Left ventricle myocardium inferior (tissue), 1 donor: ENCODE measurements at regions not wholly inside any gene's neighbourhood (a gene's known extent, or its start where the extent isn't known, plus 50 kb on each side); places are given as distances from the start of the nearest gene placed in this dataset.
A peak's percentile ranks its signal among the peaks of the same experiment; 100 is the strongest.

Source experiments
- DNase-seq: peaks from one replicate; pipeline ENCODE4 v3.0.0-alpha.2; 2020
- H3K27ac ChIP-seq: fragments of 200-600 bp; replicated peaks from 2 replicates; pipeline ENCODE4 v1.8.0; 2021
- H3K27me3 ChIP-seq: fragments of 200-600 bp; 2 replicates; pipeline ENCODE4 v1.8.0; 2021; ENCODE audit warnings: low read depth
- H3K36me3 ChIP-seq: fragments of 200-600 bp; 2 replicates; pipeline ENCODE4 v1.8.0; 2021
- H3K4me1 ChIP-seq: fragments of 200-600 bp; 2 replicates; pipeline ENCODE4 v1.8.0; 2021
- H3K4me3 ChIP-seq: fragments of 200-600 bp; 2 replicates; pipeline ENCODE4 v1.8.0; 2021; ENCODE audit warnings: mild to moderate bottlenecking, moderate library complexity
- H3K9me3 ChIP-seq: fragments of 200-600 bp; replicated peaks from 2 replicates; pipeline ENCODE4 v1.8.0; 2021
- CTCF ChIP-seq: fragments of 200-600 bp; IDR thresholded peaks from 2 replicates; pipeline ENCODE4 v1.8.0; 2021; ENCODE audit warnings: antibody characterized with exemption, mild to moderate bottlenecking, borderline replicate concordance
- intact Hi-C: fragments of 100-400 bp; cut with micrococcal nuclease; formaldehyde crosslinking; loops from one replicate; pipeline ENCODE4 v1.11.0; 2022
- donor health status: DM: no; HTN: yes; CAD: no; lungs with severe emphysema.

DNA sequence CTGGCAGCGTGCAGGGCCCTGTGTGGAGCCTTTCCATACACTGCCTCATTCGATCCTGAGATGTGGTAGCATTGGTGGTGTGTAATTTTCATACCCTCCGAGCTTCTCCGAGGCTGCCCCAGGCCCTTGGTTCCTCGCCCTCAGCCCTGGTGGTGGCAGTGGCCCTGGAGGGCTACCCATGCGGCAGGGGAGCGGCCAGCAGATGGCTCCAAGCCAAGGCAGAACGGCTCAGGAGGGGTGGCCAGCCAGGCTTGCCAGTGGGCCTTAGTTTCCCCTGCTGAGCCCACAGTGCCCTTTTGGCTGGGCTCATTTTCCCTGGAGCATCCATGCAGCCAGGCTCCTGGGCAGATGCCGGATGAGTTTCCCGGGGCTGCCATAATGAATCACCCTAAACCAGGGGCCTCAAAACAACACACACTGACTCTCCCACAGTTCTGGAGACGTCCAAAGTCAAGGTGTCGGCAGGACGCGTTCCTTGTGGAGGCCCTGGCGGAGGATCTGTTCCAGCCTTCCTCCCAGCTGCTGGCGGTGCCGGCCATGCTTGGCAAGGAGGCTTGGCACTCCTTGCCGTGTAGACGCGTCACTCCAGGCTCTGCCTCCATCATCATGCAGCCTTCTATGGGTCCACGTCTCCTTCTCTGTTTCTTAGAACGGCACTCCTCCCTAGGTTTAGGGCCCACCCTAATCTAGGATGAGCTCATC is 158.8 kb upstream of the GSE1 start:
- no peaks in the 10 kb centered on the region for H3K9me3 ChIP-seq
- intact Hi-C loops = no loop called here
- no peaks in the 10 kb centered on the region for H3K27me3 ChIP-seq
- no peak for DNase-seq
- TF ChIP-seq CTCF = no peak
- H3K27ac ChIP-seq = no peak overlapping the region
- peaks cover 8% of the 10 kb centered on the region for H3K4me1 ChIP-seq
- no peaks in the 10 kb centered on the region for H3K36me3 ChIP-seq
- H3K4me3 ChIP-seq = no peak overlapping the region

DNA sequence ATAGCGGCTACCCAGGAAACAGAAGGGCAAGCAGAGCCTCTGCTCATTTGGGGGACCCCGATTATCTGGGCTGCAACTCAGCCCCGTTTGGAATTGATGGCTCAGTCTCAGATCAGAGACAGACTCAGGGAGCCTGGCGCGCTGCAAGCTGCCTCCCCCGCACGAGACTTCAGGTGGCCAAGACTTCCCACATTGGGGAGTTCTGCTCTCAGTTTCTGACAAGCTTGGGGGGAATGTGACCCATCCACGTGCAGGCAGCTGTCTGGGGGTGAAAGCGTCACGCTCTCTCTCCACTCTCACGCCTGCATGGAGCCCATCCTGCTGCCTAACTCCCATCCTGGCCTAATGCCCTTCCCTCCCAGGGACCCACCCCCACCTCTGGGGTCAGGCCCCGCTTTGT is 157.6 kb upstream of the GSE1 start:
- Histone ChIP-seq H3K27ac (no peak overlapping the region), H3K27me3 (no peaks in the 10 kb centered on the region), H3K36me3 (no peaks in the 10 kb centered on the region), H3K4me3 (no peak overlapping the region), H3K4me1 (peaks cover 20% of the 10 kb centered on the region), H3K9me3 (no peaks in the 10 kb centered on the region)
- no peak for DNase-seq
- no peak for TF ChIP-seq CTCF
- intact Hi-C loops = no loop called here

GRCh38 chr16:85457366-85457765 is 155.8 kb upstream of the GSE1 start:
- H3K4me3 ChIP-seq = no peak overlapping the region
- intact Hi-C loops = no loop called here
- H3K27ac ChIP-seq = no peak overlapping the region
- no peak for DNase-seq
- no peak for TF ChIP-seq CTCF
- no peaks in the 10 kb centered on the region for H3K36me3 ChIP-seq
- H3K4me1 ChIP-seq = peaks cover 38% of the 10 kb centered on the region
- H3K27me3 ChIP-seq = peaks cover 5% of the 10 kb centered on the region
- no peaks in the 10 kb centered on the region for H3K9me3 ChIP-seq

- intact Hi-C loops = no loop called here
- Histone ChIP-seq H3K36me3 (no peaks in the 10 kb centered on the region), H3K4me3 (no peak overlapping the region), H3K27ac (peak overlapping the region; percentile 87), H3K4me1 (peaks cover 51% of the 10 kb centered on the region), H3K27me3 (peaks cover 17% of the 10 kb centered on the region), H3K9me3 (no peaks in the 10 kb centered on the region)
- DNase-seq = no peak
- TF ChIP-seq CTCF = no peak
These were observed 154.2 kb upstream of the GSE1 start for GRCh38 chr16:85458968-85459367.

DNA sequence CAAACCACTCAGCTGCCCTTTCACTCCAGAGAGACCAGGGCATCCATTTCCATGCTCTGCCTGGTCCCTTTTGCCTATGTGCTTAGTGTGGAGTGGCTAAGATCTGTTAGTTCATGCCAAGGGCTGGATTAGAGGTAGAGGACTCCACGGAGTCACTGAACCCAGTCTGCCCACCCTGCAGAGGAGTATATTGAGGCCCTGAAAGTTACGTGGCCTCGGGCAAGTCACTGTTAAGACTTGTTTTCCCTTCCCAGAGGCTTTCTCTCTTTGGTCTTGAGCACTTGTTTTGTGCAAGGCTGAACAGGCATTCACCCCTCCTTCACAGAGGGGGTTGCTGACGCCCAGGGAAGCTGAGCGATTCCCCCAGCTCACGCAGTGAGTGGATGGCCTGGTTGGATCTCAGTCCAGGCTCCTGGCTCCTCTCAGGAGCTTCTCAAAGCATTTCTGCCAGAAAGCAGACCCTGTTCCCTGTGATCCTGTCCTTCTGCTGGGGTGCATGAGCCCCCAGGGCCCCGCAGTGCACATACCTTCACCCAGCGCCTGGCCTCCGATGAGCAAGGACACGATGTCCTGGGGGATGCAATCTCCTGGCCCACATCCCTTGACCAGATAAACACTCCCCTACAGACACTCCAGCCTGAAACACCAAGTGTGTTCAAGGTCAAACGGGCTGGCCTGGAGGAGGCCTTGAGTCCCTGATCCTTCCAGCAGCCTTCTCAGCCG is 153.4 kb upstream of the GSE1 start:
- Histone ChIP-seq H3K4me1 (peaks cover 55% of the 10 kb centered on the region), H3K27me3 (peaks cover 21% of the 10 kb centered on the region), H3K4me3 (no peak overlapping the region), H3K27ac (peak overlapping the region; percentile 87), H3K36me3 (no peaks in the 10 kb centered on the region), H3K9me3 (no peaks in the 10 kb centered on the region)
- DNase-seq = peak; percentile 39
- intact Hi-C loops = no loop called here
- TF ChIP-seq CTCF = no peak
